Body of pancreas (tissue), 4 donors: ENCODE measurements at regions not wholly inside any gene's neighbourhood (a gene's known extent, or its start where the extent isn't known, plus 50 kb on each side); places are given as distances from the start of the nearest gene placed in this dataset.

Source experiments
- CTCF ChIP-seq, 7 experiments: fragments of 450-650 bp in 4 of 7; fragments of 200-600 bp in 3 of 7; sonication (generic) in 3 of 7; IDR thresholded peaks; one replicate each; pipeline ENCODE4 v1.5.1; 2016 to 2019; ENCODE audit warnings: antibody characterized with exemption in 7 of 7
- POLR2A ChIP-seq, 3 donors: fragments of 450-650 bp; IDR thresholded peaks; one replicate each; pipeline ENCODE4 v1.6.1; 2016; ENCODE audit warnings: antibody characterized with exemption in 3 of 3, mild to moderate bottlenecking in 2 of 3

- TF ChIP-seq CTCF (IDR thresholded peaks at IDR 0.05) (no peak), POLR2A (IDR thresholded peaks at IDR 0.05) (peak in 2 of 3 donors; percentile 14 to 16)
These were observed 199.5 kb upstream of the PLEKHG7 start for GRCh38 chr12:92503029-92503931.
